ENCODE measurements at regions not wholly inside any gene's neighbourhood (a gene's known extent, or its start where the extent isn't known, plus 50 kb on each side); places are given as distances from the start of the nearest gene placed in this dataset.

DNA sequence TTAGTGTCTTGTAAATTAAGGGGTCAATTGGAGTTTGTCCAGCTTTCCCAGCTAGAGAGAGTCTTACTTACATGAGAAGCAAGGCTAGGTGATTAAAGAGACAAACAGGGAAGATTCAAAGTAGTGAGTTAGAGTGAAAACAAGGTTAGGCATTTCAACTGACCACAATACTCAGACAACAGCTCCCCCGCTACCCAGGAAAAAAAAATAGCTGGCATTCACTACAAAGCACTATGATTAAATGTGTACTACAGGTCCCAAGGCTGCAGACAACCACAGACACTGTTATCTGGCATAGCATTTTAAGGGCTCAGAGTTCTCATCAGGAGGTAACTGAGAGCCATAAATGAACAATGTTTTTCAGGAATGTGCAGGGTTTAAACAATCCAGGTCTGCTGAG lies 680.9 kb downstream of the TMEM121 start:
- Histone ChIP-seq H3K4me3 (no peak overlapping the region), H3K36me3 (no peaks in the 10 kb centered on the region), H3K27ac (no peak overlapping the region), H3K4me1 (no peaks in the 10 kb centered on the region), H3K9me3 (no peaks in the 10 kb centered on the region), H3K27me3 (peaks cover 0 to 56% (median 0%) of the 10 kb centered on the region in 3 donors)
- intact Hi-C loops (cut with DNase I; ENCODE audit: low total_unique reads) = no loop called here
- TF ChIP-seq CTCF (IDR thresholded peaks at IDR 0.05) (no peak), POLR2A (IDR thresholded peaks at IDR 0.05) (no peak), POLR2AphosphoS5 (IDR thresholded peaks at IDR 0.05) (no peak), EP300 (IDR thresholded peaks at IDR 0.05) (no peak)
- WGBS, 5 donors = 43 to 59% (median 44%) methylated on average over 1 of the region's 1 CpG
- DNase-seq = no peak

DNA sequence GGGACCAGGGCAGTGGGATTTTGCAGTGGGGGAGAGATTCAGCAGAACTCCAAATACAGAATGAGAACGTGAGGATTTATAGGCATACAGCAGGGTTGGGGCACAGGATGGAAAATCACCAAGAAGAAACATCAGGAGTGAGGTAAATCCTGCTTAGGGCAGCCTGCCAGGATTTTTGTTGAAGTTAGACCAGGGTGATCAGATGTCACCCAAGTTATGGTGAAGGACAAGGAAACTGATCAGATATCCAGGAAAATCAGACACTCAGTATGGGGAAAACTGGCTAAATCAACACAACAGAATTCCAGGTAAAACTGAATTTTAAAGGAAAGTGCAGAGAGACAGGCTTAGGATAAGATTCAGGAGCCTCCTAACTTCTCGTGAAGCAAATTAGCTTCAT lies 682.4 kb downstream of the TMEM121 start:
- no peak for DNase-seq

GRCh38 chr14:106209755-106210154 lies 683.4 kb downstream of the TMEM121 start:
- TF ChIP-seq POLR2A (IDR thresholded peaks at IDR 0.05) (no peak), CTCF (IDR thresholded peaks at IDR 0.05) (no peak), POLR2AphosphoS5 (IDR thresholded peaks at IDR 0.05) (no peak), EP300 (IDR thresholded peaks at IDR 0.05) (no peak)
- no peak for DNase-seq
- Histone ChIP-seq H3K9me3 (no peaks in the 10 kb centered on the region), H3K27ac (no peak overlapping the region), H3K36me3 (no peaks in the 10 kb centered on the region), H3K27me3 (peaks cover 0 to 69% (median 0%) of the 10 kb centered on the region in 3 donors), H3K4me3 (no peak overlapping the region), H3K4me1 (no peaks in the 10 kb centered on the region)
- intact Hi-C loops (cut with DNase I; ENCODE audit: low total_unique reads) = no loop called here
- WGBS, 5 donors = 50 to 75% (median 66%) methylated on average over 6 to 7 of the region's 7 CpGs

More for the DNA sequence above, 682.4 kb downstream of the TMEM121 start:
- Histone ChIP-seq H3K27ac (no peak overlapping the region), H3K4me1 (no peaks in the 10 kb centered on the region), H3K4me3 (no peak overlapping the region), H3K27me3 (peaks cover 0 to 62% (median 0%) of the 10 kb centered on the region in 3 donors), H3K36me3 (no peaks in the 10 kb centered on the region), H3K9me3 (no peaks in the 10 kb centered on the region)
- TF ChIP-seq EP300 (IDR thresholded peaks at IDR 0.05) = no peak
- no peak for TF ChIP-seq POLR2AphosphoS5 (IDR thresholded peaks at IDR 0.05)
- no peak for TF ChIP-seq CTCF (IDR thresholded peaks at IDR 0.05)
- TF ChIP-seq POLR2A (IDR thresholded peaks at IDR 0.05) = no peak
- intact Hi-C loops (cut with DNase I; ENCODE audit: low total_unique reads) = no loop called here
- 49 to 59% (median 51%) methylated on average over 2 of the region's 2 CpGs for WGBS, 5 donors

DNA sequence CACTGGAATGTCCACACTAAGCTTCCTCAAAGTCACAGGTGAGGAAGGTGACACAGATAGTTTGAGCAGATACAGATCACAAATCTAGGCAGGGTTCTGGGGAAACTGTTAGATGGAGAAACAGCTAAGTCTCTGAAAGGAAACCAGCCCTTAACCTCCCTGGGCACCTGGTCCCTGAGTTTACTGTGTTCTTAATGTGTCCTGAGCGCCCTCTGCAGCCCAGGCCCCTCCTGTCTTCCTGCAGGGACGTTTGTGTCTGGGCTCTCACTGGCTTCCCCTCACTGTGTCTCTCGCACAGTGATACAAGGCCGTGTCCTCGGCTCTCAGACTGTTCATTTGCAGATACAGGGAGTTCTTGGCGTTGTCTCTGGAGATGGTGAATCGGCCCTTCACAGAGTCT lies 684.3 kb downstream of the TMEM121 start:
- Histone ChIP-seq H3K27ac (no peak overlapping the region), H3K27me3 (peaks cover 0 to 65% (median 0%) of the 10 kb centered on the region in 3 donors), H3K36me3 (no peaks in the 10 kb centered on the region), H3K4me1 (no peaks in the 10 kb centered on the region), H3K9me3 (no peaks in the 10 kb centered on the region), H3K4me3 (no peak overlapping the region)
- 45 to 58% (median 52%) methylated on average over 5 to 7 of the region's 7 CpGs for WGBS, 5 donors
- TF ChIP-seq CTCF (IDR thresholded peaks at IDR 0.05) = no peak
- no peak for TF ChIP-seq EP300 (IDR thresholded peaks at IDR 0.05)
- no peak for TF ChIP-seq POLR2A (IDR thresholded peaks at IDR 0.05)
- TF ChIP-seq POLR2AphosphoS5 (IDR thresholded peaks at IDR 0.05) = no peak
- intact Hi-C loops (cut with DNase I; ENCODE audit: low total_unique reads) = no loop called here
- DNase-seq = no peak

Data from stomach (tissue), 8 donors.